ENCODE measurements at regions not wholly inside any gene's neighbourhood (a gene's known extent, or its start where the extent isn't known, plus 50 kb on each side); places are given as distances from the start of the nearest gene placed in this dataset.

GRCh38 chr2:228261546-228261945, 80.1 kb upstream of the SPHKAP start:
- intact Hi-C loops (cut with DNase I) = no loop called here
- DNase-seq (ENCODE audit: missing footprints) (no peak), ATAC-seq (no peak)

GRCh38 chr2:228257379-228257778, 75.9 kb upstream of the SPHKAP start:
- intact Hi-C loops (cut with DNase I) = no loop called here
- no peak for ATAC-seq
- no peak for DNase-seq (ENCODE audit: missing footprints)

- intact Hi-C loops (cut with DNase I) = no loop called here
Observed at GRCh38 chr2:228253752-228254151, 72.3 kb upstream of the SPHKAP start.

GRCh38 chr2:228247335-228247734, 65.8 kb upstream of the SPHKAP start:
- ATAC-seq = no peak
- no peak for DNase-seq (ENCODE audit: missing footprints)

More at GRCh38 chr2:228253752-228254151, 72.3 kb upstream of the SPHKAP start:
- DNase-seq (ENCODE audit: missing footprints) (no peak), ATAC-seq (no peak)

GRCh38 chr2:228245601-228246000, 64.1 kb upstream of the SPHKAP start:
- ATAC-seq (no peak), DNase-seq (ENCODE audit: missing footprints) (no peak)
- intact Hi-C loops (cut with DNase I) = no loop called here

More at GRCh38 chr2:228247335-228247734, 65.8 kb upstream of the SPHKAP start:
- intact Hi-C loops (cut with DNase I) = no loop called here

GRCh38 chr2:228242591-228242990, 61.1 kb upstream of the SPHKAP start:
- DNase-seq (ENCODE audit: missing footprints) = no peak
- ATAC-seq = no peak
- intact Hi-C loops (cut with DNase I) = no loop called here

GRCh38 chr2:228239907-228240561, 58.5 kb upstream of the SPHKAP start:
- no peak for DNase-seq (ENCODE audit: missing footprints)
- no peak for ATAC-seq

GRCh38 chr2:228239207-228239906, 57.9 kb upstream of the SPHKAP start:
- ATAC-seq (no peak), DNase-seq (ENCODE audit: missing footprints) (no peak)
- intact Hi-C loops (cut with DNase I) = no loop called here

More at GRCh38 chr2:228239907-228240561, 58.5 kb upstream of the SPHKAP start:
- intact Hi-C loops (cut with DNase I) = no loop called here

Measured in Right ventricle myocardium inferior (tissue), 1 donor.